Osteoblast (primary cell): ENCODE measurements at regions not wholly inside any gene's neighbourhood (a gene's known extent, or its start where the extent isn't known, plus 50 kb on each side); places are given as distances from the start of the nearest gene placed in this dataset.

ENCODE experiments used
- DNase-seq: peaks from one replicate; pipeline ENCODE4 v3.0.0; 2011; ENCODE audit warnings: low spot score, mixed read lengths; ENCODE audit not compliant: insufficient read length; ENCODE audit errors: missing footprints
- H2AFZ ChIP-seq: 2 replicates; pipeline ENCODE4 v1.6.0; 2011; ENCODE audit warnings: mild to moderate bottlenecking, low read length
- H3K27ac ChIP-seq: 2 replicates; pipeline ENCODE4 v1.5.1; 2011; ENCODE audit warnings: mild to moderate bottlenecking, low read depth, low read length, moderate library complexity
- H3K27me3 ChIP-seq: 2 replicates; pipeline ENCODE4 v1.6.0; 2012; ENCODE audit warnings: mild to moderate bottlenecking, control low read depth, inconsistent platforms, low read length, moderate library complexity; ENCODE audit not compliant: insufficient read depth
- H3K36me3 ChIP-seq: 2 replicates; pipeline ENCODE4 v1.5.1; 2011; ENCODE audit warnings: mild to moderate bottlenecking, low read length, control low read depth, moderate library complexity; ENCODE audit not compliant: insufficient read depth
- H3K4me1 ChIP-seq: 2 replicates; pipeline ENCODE4 v1.5.1; 2011; ENCODE audit warnings: mild to moderate bottlenecking, low read length, control low read depth, moderate library complexity; ENCODE audit not compliant: insufficient read depth
- H3K4me2 ChIP-seq: 2 replicates; pipeline ENCODE4 v1.6.0; 2011; ENCODE audit warnings: mild to moderate bottlenecking, low read length; ENCODE audit not compliant: insufficient read depth
- H3K4me3 ChIP-seq: fragments of 200-600 bp; sonication (generic); 3 replicates; pipeline ENCODE4 v1.5.1; 2012; ENCODE audit warnings: mild to moderate bottlenecking, low read length, inconsistent platforms; ENCODE audit not compliant: insufficient read depth
- H3K79me2 ChIP-seq: 2 replicates; pipeline ENCODE4 v1.6.0; 2012; ENCODE audit warnings: mild to moderate bottlenecking, low read length, control low read depth, inconsistent platforms; ENCODE audit not compliant: insufficient read depth
- H3K9me3 ChIP-seq: 2 replicates; pipeline ENCODE4 v1.5.1; 2011; ENCODE audit warnings: low read depth, low read length, control low read depth
- H4K20me1 ChIP-seq: 2 replicates; pipeline ENCODE4 v1.6.0; 2012; ENCODE audit warnings: mild to moderate bottlenecking, low read length, control low read depth; ENCODE audit not compliant: insufficient read depth
- TF ChIP-seq, protein P1 (sequence below): IDR thresholded peaks from 2 replicates; pipeline ENCODE4 v1.5.1; 2011; ENCODE audit warnings: mild to moderate bottlenecking, low read depth, low read length, moderate library complexity; ENCODE audit errors: extremely low read depth

DNA sequence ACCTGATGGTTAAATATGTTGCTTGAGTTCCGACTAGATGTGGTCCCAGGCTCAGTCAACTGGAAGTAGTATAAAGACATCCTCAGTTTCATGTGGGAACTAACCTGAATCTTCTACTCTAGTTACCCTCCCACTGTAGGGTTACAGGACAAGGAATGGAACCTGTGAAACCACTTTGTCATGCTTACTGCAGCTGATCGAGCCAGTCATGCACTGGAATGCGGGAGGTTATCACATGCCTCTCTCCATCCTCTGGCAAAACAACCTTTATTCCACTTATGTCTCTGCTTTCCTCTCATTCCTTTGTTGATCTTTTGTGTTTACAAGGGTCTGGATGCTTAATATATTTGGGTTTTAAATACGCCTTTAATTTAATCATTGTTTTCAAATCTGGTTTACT, 111.9 kb upstream of the DDHD1 start:
- TF ChIP-seq, protein P1, sequence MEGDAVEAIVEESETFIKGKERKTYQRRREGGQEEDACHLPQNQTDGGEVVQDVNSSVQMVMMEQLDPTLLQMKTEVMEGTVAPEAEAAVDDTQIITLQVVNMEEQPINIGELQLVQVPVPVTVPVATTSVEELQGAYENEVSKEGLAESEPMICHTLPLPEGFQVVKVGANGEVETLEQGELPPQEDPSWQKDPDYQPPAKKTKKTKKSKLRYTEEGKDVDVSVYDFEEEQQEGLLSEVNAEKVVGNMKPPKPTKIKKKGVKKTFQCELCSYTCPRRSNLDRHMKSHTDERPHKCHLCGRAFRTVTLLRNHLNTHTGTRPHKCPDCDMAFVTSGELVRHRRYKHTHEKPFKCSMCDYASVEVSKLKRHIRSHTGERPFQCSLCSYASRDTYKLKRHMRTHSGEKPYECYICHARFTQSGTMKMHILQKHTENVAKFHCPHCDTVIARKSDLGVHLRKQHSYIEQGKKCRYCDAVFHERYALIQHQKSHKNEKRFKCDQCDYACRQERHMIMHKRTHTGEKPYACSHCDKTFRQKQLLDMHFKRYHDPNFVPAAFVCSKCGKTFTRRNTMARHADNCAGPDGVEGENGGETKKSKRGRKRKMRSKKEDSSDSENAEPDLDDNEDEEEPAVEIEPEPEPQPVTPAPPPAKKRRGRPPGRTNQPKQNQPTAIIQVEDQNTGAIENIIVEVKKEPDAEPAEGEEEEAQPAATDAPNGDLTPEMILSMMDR: no peak
- Histone ChIP-seq H3K27ac (no peak overlapping the region), H3K4me2 (no peak overlapping the region), H3K9me3 (peaks cover 2% of the 10 kb centered on the region), H3K4me1 (no peaks in the 10 kb centered on the region), H3K79me2 (no peaks in the 10 kb centered on the region), H3K36me3 (no peaks in the 10 kb centered on the region), H4K20me1 (no peaks in the 10 kb centered on the region), H2AFZ (no peak overlapping the region), H3K27me3 (no peaks in the 10 kb centered on the region), H3K4me3 (no peak overlapping the region)
- no peak for DNase-seq

DNA sequence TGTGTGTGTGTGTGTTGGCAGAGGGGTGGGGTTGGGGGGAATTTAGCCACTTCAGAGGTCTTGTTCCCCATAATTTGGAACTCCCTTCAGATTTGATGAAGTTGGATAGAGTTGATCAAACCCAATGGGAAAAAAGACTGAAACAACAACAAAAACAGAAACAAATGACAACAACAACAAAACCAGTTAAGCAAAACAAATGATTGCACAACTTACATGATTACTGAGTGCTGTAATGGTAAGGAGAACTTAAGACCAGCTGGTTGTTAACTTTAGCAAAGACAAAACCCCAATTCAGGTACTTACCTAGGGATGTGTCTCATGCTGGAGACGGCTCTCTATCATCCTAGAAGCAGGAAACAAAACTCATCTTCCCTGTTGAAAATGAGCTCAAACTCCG, 107.8 kb upstream of the DDHD1 start:
- H3K36me3 ChIP-seq: no peaks in the 10 kb centered on the region

DNA sequence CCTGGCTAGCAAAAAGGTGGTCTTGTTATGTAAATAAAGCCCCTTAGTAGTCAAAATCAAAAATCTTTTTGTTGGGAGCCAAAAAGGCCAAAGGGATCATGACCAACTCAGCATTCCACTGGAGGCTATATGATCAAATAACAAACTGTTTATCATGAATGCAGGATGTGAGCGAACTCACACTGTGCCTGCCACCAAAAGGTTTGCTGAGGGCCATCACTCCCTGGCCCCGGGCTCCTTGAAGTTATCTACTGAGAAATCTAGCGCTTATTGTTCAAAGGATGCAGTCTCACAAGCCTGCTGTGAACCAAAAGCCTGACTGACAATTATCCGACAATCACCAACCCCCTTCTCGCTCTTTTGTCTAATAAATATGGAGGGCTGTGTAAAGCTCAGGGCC, 107.2 kb upstream of the DDHD1 start:
- H2AFZ ChIP-seq: no peak overlapping the region
- H3K27me3 ChIP-seq: no peaks in the 10 kb centered on the region
- no peaks in the 10 kb centered on the region for H3K36me3 ChIP-seq
- no peak for DNase-seq
- H3K4me2 ChIP-seq: no peak overlapping the region
- TF ChIP-seq, protein P1: no peak
- no peaks in the 10 kb centered on the region for H3K79me2 ChIP-seq
- no peak overlapping the region for H3K27ac ChIP-seq
- H3K9me3 ChIP-seq: peaks cover 2% of the 10 kb centered on the region
- no peaks in the 10 kb centered on the region for H4K20me1 ChIP-seq
- no peak overlapping the region for H3K4me3 ChIP-seq
- no peaks in the 10 kb centered on the region for H3K4me1 ChIP-seq

More for the DNA sequence above, 107.8 kb upstream of the DDHD1 start:
- no peak for DNase-seq
- no peak overlapping the region for H3K4me2 ChIP-seq
- no peaks in the 10 kb centered on the region for H3K4me1 ChIP-seq
- no peak overlapping the region for H2AFZ ChIP-seq
- H3K27me3 ChIP-seq: no peaks in the 10 kb centered on the region
- TF ChIP-seq, protein P1: no peak
- H3K27ac ChIP-seq: no peak overlapping the region
- no peaks in the 10 kb centered on the region for H3K79me2 ChIP-seq
- H3K9me3 ChIP-seq: peaks cover 2% of the 10 kb centered on the region
- no peak overlapping the region for H3K4me3 ChIP-seq
- H4K20me1 ChIP-seq: no peaks in the 10 kb centered on the region

DNA sequence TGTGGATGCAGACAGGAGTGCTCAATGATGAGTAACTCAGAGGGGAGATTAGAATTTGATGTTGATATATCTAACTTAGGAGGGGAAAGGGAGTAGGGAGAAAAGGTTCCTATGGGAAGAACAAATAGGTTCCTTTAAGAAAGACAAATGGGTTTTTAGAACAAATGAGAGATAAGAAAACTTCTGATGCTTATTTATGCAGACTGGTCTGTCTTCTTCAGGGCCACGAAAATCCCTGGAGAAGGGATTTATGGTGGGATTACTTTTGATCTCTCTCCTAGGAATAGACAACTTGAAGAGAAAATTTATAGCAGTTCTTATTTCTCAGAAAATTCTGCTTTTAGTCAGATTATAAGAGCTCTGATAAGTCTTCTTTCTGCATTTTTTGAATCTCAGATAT, 99.0 kb upstream of the DDHD1 start:
- no peak overlapping the region for H3K27ac ChIP-seq
- no peak overlapping the region for H2AFZ ChIP-seq
- H3K79me2 ChIP-seq: no peaks in the 10 kb centered on the region
- H3K36me3 ChIP-seq: no peaks in the 10 kb centered on the region
- H3K4me3 ChIP-seq: no peak overlapping the region
- H3K27me3 ChIP-seq: peaks cover 9% of the 10 kb centered on the region
- H3K9me3 ChIP-seq: no peaks in the 10 kb centered on the region
- H4K20me1 ChIP-seq: no peaks in the 10 kb centered on the region
- DNase-seq: no peak
- TF ChIP-seq, protein P1: no peak
- H3K4me1 ChIP-seq: no peaks in the 10 kb centered on the region
- no peak overlapping the region for H3K4me2 ChIP-seq
